NCI-H748 (cell line): ENCODE measurements at regions not wholly inside any gene's neighbourhood (a gene's known extent, or its start where the extent isn't known, plus 50 kb on each side); places are given as distances from the start of the nearest gene placed in this dataset.

Source experiments
- DNase-seq: peaks from one replicate; lab custom pipeline; 2025; ENCODE audit not compliant: unreplicated experiment; lab: John Stamatoyannopoulos, UW

DNA sequence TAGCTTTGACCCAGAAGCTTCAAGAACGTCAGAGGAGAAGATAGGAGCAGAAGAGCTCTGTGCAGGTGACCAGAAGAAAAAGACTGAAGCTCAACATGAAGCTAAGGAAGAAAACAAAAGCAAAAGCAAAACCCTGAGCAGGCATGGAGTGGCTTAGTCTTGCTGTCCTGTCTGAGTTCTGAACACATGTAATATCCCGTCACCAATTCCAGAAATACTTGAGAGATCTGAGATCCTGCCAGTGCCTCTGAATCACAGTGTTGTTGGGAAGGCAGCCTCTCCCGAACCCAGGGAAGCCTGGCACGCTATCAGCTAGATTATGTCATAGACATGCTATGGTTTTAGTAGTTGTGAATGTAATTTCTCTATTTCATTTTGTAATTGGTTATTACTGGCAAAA, 235.7 kb downstream of the ICE1 start:
- no peak for DNase-seq

DNA sequence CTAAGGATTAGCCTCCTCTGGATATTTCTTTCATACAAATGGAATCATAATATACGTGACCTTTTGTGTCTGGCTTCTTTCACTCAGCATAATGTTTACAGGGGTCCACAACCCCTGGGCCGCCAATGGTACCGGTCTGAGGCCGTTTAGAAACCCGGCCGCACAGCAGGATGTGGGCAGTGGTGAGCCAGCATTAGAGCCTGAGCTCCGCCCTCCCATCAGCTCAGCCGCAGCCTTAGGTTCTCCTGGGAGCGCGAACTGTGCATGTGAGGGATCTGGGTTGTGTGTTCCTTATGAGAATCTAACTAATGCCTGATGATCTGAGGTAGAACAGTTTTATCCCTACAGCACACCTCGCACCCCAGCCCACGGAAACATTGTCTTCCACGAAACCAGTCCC, 229.7 kb downstream of the ICE1 start:
- no peak for DNase-seq

DNA sequence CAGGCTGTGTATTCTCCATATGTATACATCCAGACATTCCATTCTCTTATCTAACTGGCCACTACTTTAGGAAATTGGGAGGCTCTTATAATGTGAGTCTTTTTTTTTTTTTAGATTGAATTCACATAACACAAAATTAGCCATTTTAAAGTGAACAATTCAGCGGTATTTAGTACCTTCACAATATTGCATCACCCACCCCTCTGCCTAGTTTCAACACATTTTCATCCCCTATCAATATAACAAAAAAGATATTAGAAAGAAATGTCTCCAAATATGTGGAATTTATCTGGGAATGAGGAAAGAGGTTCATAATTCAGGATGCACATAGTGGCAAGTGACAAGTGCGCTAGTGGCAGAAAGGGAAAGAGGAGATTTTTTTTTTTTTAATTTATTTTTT, 228.5 kb downstream of the ICE1 start:
- DNase-seq, result no peak

DNA sequence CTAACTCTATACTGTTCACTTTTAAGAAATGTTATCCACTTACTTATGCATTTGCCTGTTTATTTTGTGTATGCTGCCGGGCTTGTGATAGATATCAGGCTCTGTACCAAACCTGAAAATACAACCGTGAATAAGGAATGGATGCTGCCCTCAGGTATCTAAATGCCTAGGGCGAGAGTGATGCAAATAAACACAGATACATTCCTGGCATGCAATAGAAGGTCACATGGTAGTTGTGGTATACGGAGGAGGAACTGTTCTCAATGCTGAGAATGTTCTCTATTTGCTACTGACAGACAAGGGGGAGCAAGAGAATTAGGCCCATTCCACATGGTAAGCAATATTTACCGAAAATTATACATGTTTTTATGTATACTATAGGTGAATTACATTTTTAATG, 227.8 kb downstream of the ICE1 start:
- DNase-seq, result no peak

DNA sequence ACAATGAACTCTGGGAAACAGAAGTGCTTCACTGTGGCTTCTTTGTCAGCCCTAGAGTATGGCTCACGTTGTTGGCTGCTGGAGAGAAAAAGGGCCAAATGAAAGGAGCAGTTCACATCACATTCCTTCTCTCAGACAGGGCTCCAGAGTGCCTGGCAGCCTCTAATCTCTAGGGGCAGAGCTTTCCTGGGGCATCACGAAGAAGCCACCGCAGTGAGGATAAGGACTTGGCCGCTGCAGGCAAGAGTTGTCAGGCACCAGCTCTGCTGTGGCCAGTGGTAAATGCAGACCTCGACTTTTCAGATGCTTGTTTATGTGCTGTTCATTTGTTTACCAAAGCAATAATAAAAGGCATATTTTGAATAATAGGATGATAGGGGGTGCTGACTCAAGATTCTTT, 227.2 kb downstream of the ICE1 start:
- DNase-seq, result no peak

DNA sequence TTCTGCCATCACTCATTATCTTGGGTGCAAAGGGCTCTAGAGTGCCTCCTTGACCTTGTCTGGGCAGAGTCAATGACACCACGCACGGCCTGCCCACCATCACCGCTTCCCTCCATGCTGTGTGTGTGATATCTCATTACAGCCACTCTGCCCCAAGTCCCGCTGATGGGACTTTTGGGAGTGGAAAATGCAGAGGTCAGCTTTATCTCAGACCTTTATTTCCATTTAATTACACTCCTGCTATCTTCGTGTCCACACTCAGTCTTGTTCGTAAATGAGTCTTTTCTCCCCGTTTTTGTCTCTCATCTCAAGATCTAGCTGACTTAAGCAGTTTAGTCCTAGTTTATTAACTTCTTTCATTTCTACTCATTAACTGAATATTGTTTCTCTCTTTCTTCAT, 226.2 kb downstream of the ICE1 start:
- no peak for DNase-seq

DNA sequence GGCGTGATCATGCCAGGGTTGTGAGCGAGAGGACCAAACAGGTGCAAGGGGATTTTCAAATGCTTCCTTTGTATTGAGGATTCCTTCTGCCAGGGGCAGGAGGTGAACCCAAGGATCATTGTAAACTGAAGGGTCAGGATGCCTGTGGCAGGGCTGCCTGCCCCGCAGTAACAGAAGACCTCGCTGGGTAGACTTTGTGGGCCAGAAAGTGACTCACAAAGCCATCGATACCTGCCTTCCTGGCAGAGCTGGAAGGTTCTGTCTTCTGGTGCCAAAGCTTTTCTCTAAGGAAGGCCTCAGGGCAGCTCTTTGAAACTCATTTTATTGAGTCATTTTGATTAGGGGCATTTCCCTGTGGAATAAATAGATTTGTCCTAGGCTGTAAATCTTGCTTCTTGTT, 223.4 kb downstream of the ICE1 start:
- DNase-seq, result no peak

DNA sequence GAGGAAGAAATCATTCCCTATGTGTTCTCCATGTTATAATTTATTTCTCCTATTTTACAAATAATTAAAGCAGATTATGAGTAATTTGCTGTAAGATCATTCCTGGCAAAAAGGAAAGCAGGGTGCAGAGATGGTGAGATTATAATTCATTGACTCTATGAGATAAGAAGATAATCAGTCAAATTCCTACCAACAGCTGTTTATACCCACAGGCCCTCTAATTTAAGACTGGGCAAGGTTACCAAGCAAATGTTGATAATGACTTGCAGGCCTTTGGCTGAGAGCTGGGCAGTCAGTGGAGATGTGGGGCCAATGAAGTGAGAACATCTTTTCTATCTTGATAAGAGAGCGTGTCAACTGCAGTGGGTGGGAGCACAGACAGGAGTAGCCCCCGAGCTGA, 222.7 kb downstream of the ICE1 start:
- DNase-seq, result no peak

DNA sequence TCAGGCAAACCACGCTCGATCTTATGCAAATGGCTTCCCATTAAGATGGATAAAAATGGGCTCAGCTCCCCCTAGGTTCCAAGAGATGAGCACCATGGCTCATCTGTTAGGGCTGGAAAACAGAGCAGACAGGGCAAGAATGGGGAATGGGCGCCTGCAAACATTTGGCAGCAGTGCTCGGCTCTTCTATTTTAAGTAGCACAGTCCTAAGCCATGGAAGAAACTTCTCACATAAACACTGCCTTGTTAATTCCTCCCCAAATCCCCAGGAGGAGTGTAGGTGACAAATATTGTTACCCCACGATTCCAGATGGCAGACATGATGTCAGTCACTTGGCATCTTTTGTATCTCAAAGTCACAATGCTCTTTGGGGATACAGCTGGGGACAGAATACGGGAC, 221.8 kb downstream of the ICE1 start:
- DNase-seq, result no peak

DNA sequence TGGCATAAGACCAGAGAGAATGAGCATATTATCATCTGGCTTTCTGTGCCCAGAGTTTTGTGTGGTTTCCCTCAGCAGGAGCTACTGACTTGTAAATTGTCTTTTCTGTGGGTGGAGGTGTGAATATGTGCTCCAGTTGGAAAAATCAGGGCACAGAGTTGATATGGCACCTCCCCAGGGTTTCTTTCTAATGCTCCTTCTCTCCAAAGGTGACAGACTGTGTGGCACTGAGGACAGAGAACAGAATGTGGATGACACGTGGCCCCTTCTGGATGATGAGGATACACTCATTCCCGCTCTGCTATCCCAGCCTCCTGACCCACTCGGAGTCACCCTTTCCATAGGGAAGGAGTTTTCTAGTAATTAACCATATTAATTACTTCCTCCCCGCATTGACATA, 221.0 kb downstream of the ICE1 start:
- no peak for DNase-seq

DNA sequence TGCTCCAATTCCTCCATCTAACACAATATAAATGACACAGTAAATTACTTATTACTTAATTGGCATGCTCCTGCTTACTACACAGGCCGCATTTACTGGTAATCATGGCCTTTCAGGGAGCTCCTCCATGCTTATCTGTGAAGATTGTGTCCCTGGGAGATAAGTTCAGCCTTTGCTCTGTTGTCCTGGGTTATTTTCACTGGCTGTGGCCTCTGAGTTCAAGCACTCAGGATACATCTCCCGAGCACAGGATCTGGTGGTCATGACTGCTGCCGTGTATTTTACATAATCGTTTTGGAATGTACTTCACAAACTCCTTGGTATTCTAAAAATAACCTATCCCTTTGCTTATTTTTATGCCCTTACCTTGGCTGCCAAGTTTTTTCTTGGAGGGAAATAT, 215.7 kb downstream of the ICE1 start:
- no peak for DNase-seq

DNA sequence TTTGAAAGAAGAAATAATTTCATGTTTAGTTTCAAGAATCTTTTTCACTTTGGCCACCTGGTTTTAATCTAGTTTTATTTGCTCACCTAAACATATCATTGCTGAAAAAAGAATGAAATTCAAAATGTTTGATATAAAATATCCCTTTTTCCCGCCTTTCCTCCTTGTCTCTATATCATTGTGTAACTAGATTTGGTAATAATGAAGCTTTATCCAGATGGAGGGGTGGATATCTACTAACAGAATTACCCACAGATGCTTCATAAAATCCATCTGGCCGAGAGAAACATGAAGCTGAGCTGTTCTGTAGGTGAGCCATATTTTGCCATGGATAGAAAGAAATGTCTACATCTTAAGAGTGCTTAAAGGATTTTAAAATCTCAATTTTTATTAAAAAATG, 214.7 kb downstream of the ICE1 start:
- no peak for DNase-seq

DNA sequence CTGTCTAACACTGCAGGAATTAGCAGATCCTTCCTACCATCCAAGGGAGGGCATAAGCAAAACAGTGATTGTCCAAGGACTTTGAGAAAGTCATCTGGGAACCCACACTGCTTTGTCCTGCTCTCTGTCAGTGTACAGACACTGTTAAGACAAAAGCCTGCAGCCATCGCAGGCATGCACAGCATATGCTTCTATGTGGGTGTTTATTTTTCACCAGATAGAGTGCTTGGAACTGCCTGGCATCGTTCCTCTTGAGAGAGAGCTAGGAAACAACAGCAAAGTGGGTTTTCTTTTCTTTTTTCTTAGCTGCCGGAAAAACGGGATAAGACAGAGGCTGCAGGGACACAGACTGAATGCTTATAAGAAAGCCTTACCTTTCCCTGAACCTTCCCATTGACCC, 212.3 kb downstream of the ICE1 start:
- no peak for DNase-seq

DNA sequence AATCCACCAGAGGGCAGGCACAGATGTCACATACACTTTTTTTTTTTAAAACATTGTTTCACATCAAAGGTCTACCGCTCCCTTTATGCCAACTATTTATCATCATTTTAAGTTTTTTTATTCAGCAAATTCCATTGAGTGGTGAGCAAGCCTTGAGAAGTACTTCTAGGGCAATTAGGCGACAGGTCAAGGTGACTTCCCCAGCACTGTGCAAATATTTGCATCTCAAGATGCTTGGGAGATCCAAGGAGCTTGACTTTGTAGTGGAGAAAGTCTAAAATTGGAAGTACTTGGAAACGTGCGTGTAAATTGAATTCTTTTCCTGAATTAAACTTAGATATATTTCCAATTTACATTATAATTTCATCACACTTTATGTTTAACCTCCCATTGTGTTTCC, 211.1 kb downstream of the ICE1 start:
- no peak for DNase-seq

DNA sequence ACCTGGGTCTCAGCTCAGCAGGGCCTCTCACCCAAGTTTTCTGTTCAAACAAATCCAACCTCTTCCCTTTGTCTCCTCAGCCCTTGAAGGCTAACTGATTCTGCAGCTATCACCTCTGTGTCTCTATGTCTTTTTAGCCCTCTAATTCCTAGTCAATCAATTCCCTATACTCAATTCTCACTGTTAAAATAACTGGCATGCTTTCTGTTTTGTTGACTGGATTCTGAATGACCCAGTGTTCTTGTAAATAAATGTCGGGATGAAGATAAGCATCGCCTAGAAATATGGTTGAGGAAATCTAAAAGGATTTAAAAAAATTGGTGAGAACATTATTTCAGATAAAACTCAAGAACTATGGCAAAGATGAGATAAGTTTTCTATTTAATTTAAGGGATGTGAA, 210.2 kb downstream of the ICE1 start:
- no peak for DNase-seq

DNA sequence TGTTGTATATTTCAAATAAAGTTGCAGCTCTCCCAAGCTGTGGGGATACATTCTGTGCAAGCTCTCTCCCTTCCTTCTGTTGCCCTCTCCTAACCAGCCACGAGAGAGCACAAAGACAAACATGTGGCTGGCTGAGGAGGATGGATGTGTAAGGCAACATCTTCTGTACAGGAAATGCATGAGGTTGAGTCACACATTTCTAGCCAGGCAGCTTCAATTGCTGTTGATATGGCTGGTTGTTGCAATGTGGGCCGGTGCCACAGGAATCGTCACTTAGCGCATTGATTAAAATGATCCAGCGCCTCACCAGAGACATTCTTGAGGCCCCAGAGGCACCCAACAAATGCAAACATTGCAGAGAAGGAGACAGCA, 207.1 kb downstream of the ICE1 start:
- no peak for DNase-seq

DNA sequence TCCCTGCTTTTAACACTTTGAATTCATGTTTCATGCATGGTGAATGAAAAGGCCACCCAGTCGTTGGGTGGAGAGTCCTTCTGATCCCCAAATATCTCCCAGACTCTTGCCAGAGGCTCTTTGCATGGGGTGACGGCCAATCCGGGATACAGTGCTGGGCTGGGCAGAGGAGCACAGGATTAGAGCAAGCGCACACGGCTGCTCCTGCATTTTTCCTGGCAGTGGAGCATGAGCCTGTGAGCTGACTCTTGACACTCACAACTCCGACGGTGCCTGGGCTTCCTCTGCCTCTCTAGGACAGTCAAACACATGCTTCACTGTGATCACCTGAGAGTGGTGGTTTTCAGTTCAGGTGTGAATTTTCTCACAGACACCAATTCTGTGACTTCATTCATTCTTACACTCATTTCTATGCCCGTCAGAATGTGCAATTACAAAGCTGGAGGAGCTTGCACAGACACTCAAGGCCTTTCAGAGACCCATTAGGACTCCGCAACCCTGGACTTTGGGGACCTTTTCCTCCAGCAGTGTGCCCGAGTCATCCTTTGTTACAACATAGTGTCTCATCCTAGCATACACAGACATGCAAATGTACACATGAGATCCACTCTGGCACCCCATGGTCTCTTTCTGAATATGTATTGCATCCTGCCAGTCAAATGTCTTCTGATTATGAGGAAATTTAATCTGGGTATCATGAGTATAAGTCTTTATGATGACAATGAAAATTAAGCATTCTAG, 206.6 kb downstream of the ICE1 start:
- no peak for DNase-seq

DNA sequence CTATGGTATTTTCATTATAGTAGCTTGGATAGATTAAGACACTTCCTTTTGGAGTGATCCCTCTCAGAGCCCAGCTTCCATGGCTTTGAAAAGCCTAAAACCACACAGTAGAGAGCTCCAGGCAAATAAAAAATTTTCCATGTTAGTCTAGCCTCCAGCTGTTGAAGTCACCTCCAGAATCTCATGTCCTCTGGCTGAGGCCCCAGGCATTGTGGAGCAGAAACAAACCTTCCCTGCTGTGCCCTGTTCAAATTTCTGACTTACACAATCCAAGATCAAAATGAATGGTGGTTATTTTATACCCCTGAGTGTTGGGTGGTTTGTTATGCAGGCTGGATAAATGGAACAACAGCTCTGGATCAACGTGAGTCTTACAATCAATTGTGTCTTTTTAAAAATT, 203.9 kb downstream of the ICE1 start:
- no peak for DNase-seq

DNA sequence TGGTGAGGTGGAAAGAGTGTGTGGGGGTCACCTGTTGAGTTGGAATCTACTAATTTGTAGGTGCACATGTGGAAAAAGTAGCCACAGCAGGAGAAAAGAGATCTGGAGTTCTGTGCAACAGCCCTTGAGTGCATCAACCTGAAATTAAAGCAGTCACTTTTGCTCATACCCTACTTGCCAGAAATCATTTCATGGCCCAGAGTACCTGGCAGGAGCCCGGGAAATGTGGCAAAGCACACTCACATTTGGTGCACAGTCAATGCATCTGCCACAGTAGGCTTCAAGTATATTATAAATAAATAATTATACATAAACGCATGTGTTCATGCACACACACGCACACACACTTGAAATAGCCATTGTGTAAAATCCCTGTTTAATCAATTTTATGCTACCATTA, 203.0 kb downstream of the ICE1 start:
- DNase-seq, result no peak

DNA sequence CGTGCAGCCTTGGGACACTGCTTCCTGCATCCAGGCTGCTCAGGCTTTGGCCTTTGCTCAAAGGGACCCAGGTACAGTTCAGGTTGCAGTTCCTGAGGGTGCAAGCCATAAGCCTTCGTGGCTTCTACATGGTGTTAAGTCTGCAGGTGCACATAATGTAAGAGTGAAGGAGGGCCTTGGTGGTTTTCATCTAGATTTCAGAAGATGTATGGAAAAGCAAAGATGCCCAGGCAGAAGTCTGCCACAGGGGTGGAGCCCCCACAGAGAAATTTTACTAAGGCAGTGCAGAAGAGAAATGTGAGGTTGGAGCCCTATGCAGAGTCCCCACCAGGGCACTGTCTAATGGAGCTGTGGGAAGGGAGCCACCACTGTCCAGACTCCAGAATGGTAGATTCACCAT, 200.9 kb downstream of the ICE1 start:
- DNase-seq, result no peak

DNA sequence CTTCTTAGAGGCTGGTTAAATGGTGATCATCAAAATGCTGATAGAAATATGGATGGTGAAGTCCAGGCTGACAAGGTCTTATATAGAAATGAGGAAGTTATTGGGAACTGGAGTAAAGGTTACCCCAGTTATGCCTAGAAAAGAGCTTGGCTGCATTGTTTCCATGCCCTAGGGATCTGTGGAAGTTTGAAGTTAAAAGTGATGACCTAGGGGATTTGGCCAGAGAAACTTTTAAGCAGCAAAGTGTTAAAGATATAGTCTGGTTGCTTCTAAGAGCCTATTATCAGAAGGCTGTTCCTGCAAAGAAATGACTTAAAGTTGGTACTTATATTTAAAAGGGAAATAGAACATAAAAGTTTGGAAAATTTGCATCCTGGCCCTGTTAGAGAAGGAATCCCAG, 200.3 kb downstream of the ICE1 start:
- DNase-seq, result no peak

DNA sequence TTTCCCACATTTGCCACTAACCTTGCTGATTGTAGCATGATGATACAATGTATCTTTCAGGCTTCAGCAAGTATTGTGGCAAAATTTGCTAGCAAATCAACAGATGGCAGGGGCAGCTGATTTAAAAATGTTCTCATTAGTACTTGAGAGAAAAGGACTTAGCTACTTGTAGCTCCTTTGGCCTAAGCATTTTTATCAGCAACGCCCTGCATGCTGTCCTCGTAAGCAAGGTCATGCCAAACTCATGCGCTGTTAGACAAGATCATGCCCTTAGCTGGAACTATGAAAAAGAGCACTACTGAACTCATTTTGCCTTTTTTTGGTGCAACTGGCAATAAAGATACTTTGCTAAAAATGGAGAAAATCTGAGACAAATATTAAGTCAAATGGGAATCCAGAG, 197.1 kb downstream of the ICE1 start:
- DNase-seq, result no peak

DNA sequence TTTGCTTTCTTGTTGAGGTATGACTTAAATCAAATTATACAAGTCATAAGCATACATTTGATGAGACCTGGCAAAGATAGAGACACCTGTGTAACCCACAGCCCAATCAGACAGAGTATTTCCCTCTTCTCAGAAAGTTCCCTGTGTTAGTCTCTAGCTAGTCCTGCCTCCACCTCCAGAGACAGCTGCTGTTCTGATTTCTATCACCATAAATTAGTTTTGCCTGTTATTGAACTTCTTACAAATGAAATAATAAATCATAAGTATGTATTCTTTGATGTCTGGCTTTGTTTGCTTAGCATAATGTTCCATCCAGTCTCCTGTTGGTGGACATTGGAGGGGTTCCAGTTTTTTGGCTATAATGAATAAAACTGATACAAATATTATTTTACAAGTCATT, 194.5 kb downstream of the ICE1 start:
- DNase-seq, result no peak
